Suprapubic skin (tissue), 4 donors: ENCODE measurements at regions not wholly inside any gene's neighbourhood (a gene's known extent, or its start where the extent isn't known, plus 50 kb on each side); places are given as distances from the start of the nearest gene placed in this dataset.

Experiments
- POLR2A ChIP-seq, 2 donors: fragments of 450-650 bp; IDR thresholded peaks; one replicate each; pipeline ENCODE4 v1.6.1; 2017; ENCODE audit warnings: antibody characterized with exemption in 2 of 2, mild to moderate bottlenecking in 2 of 2, moderate library complexity in 2 of 2
- POLR2AphosphoS5 ChIP-seq, 3 donors: sonication (generic); formaldehyde crosslinking; IDR thresholded peaks; one replicate each; pipeline ENCODE4 v1.6.1; 2017; ENCODE audit warnings: antibody characterized with exemption in 3 of 3
- TF ChIP-seq, protein P1 (sequence below), 2 donors: fragments of 200-600 bp in 1 of 2; fragments of 450-650 bp in 1 of 2; sonication (generic) in 1 of 2; IDR thresholded peaks; one replicate each; pipeline ENCODE4 v1.5.1; 2016 to 2019; ENCODE audit warnings: antibody characterized with exemption in 2 of 2, mild to moderate bottlenecking in 1 of 2, moderate library complexity in 1 of 2

DNA sequence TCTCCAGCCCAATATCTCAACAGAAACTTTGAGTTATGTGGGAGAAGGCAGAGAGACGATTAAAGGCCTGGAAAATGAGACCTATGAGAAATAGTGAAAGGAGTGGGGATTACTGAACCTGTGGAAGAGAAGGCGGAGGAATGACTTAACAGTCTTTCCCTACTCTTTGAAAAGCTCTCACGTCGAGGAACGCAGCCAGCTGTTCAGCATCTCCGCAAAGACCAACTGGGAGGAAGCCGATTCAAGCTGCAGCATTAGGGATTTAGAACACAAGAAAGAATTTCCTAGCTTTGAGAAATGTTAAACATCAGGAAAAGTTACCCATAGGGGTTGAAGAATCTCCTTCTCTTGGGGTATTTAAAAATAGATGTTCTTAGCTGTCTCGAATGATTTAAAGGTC is 233.2 kb upstream of the PARD3B start:
- TF ChIP-seq POLR2A (IDR thresholded peaks at IDR 0.05): no peak
- TF ChIP-seq, protein P1, sequence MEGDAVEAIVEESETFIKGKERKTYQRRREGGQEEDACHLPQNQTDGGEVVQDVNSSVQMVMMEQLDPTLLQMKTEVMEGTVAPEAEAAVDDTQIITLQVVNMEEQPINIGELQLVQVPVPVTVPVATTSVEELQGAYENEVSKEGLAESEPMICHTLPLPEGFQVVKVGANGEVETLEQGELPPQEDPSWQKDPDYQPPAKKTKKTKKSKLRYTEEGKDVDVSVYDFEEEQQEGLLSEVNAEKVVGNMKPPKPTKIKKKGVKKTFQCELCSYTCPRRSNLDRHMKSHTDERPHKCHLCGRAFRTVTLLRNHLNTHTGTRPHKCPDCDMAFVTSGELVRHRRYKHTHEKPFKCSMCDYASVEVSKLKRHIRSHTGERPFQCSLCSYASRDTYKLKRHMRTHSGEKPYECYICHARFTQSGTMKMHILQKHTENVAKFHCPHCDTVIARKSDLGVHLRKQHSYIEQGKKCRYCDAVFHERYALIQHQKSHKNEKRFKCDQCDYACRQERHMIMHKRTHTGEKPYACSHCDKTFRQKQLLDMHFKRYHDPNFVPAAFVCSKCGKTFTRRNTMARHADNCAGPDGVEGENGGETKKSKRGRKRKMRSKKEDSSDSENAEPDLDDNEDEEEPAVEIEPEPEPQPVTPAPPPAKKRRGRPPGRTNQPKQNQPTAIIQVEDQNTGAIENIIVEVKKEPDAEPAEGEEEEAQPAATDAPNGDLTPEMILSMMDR (IDR thresholded peaks at IDR 0.05): no peak
- no peak for TF ChIP-seq POLR2AphosphoS5 (IDR thresholded peaks at IDR 0.05)
